Pancreas (tissue), 10 donors: ENCODE measurements at regions not wholly inside any gene's neighbourhood (a gene's known extent, or its start where the extent isn't known, plus 50 kb on each side); places are given as distances from the start of the nearest gene placed in this dataset.

Source experiments
- ATAC-seq, 4 donors: fragments of 200-7000 bp; cut with Tn5 transposase; one replicate each; pipeline versions ENCODE4 v1.8.0 to v1.9.1; 2020; ENCODE audit warnings: mild to moderate bottlenecking in 4 of 4, moderate library complexity in 4 of 4
- DNase-seq, 6 donors: peaks; one replicate each; pipeline ENCODE4 v3.0.0-alpha.2; 2020
- FAIRE-seq: peaks from 2 replicates; lab custom pipeline; 2012; peaks lifted over from hg19 to GRCh38; lab: Jason Lieb, UNC
- H3K27ac ChIP-seq, 4 donors: fragments of 200-600 bp; sonication (generic); 1 replicate in 3 of 4; 2 replicates in 1 of 4; pipeline versions ENCODE4 v1.5.0 to v1.8.0; 2020
- H3K27me3 ChIP-seq, 4 donors: fragments of 200-600 bp; one replicate each; pipeline ENCODE4 v1.8.0; 2021
- H3K36me3 ChIP-seq, 3 donors: fragments of 200-600 bp; sonication (generic) in 1 of 3; one replicate each; pipeline versions ENCODE4 v1.5.0 to v1.8.0; 2020 to 2021
- H3K4me1 ChIP-seq, 3 donors: fragments of 200-600 bp; one replicate each; pipeline ENCODE4 v1.8.0; 2021
- H3K4me3 ChIP-seq, 4 donors: fragments of 200-600 bp; sonication (generic) in 2 of 4; one replicate each; pipeline versions ENCODE4 v1.5.0 to v1.8.0; 2020 to 2021
- H3K9me3 ChIP-seq, 4 donors: fragments of 200-600 bp; one replicate each; pipeline ENCODE4 v1.8.0; 2021
- WGBS, 2 donors: extraction: QIAGEN DNeasy Blood & Tissue Kit; methylation state at CpG; one replicate each; pipeline ENCODE4 v1.1.7; 2013; 5-methylcytosine and 5-hydroxymethylcytosine counted together
- intact Hi-C, 3 donors: fragments of 100-400 bp; cut with DNase I; formaldehyde crosslinking; loops; one replicate each; pipeline versions ENCODE4 v1.11.1 to v1.14.2; 2022
- TF ChIP-seq, protein P1 (sequence below), 4 donors: fragments of 200-600 bp; sonication (generic) in 3 of 4; IDR thresholded peaks; one replicate each; pipeline versions ENCODE4 v1.5.0 to v1.8.0; 2021; ENCODE audit warnings: antibody characterized with exemption in 4 of 4
- donor health status: healthy with polysubstance abuse.
- donor health status: DM: no; HTN: no; CAD: no; lungs with moderate emphysema.
- donor health status: DM: no; HTN: no; CAD: no.
- donor health status: control.
- donor health status: control.
- donor health status: Bipolar disorder and iron deficiency.
- donor health status: DM: yes; HTN: yes; CAD: no.
- donor health status: DM: no; HTN: no; CAD: no.
- donor health status: DM: no; HTN: no; CAD: no.
- donor health status: DM: yes; HTN: yes; CAD: no.

DNA sequence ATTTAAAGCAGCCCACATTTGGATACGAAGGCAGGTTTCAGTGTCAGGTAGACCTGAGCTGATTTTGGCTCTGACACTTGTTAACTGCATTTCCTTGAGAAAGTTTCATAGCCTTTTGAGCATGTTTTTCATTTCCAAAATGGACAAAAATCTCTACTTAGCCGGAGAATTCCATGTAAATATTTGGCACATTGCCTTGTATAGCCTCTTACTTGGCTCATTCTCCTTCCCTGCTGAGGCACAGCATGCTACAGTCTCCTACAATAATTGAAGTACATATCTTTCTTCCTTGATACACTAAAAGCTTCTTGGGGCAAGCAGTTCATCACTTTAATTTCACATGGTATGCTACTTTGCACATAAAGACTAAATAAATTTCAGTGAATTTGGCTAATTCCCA lies 772.2 kb upstream of the CHAC2 start:
- Histone ChIP-seq H3K4me3 (no peak overlapping the region), H3K27ac (no peak overlapping the region), H3K27me3 (no peaks in the 10 kb centered on the region), H3K36me3 (no peaks in the 10 kb centered on the region), H3K4me1 (no peaks in the 10 kb centered on the region), H3K9me3 (no peaks in the 10 kb centered on the region)
- DNase-seq (no peak), ATAC-seq (no peak), FAIRE-seq (no peak)
- WGBS, 2 donors = 81 to 86% methylated on average over 2 of the region's 2 CpGs
- intact Hi-C loops = no loop called here
- TF ChIP-seq, protein P1, sequence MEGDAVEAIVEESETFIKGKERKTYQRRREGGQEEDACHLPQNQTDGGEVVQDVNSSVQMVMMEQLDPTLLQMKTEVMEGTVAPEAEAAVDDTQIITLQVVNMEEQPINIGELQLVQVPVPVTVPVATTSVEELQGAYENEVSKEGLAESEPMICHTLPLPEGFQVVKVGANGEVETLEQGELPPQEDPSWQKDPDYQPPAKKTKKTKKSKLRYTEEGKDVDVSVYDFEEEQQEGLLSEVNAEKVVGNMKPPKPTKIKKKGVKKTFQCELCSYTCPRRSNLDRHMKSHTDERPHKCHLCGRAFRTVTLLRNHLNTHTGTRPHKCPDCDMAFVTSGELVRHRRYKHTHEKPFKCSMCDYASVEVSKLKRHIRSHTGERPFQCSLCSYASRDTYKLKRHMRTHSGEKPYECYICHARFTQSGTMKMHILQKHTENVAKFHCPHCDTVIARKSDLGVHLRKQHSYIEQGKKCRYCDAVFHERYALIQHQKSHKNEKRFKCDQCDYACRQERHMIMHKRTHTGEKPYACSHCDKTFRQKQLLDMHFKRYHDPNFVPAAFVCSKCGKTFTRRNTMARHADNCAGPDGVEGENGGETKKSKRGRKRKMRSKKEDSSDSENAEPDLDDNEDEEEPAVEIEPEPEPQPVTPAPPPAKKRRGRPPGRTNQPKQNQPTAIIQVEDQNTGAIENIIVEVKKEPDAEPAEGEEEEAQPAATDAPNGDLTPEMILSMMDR (IDR thresholded peaks at IDR 0.05) = no peak

DNA sequence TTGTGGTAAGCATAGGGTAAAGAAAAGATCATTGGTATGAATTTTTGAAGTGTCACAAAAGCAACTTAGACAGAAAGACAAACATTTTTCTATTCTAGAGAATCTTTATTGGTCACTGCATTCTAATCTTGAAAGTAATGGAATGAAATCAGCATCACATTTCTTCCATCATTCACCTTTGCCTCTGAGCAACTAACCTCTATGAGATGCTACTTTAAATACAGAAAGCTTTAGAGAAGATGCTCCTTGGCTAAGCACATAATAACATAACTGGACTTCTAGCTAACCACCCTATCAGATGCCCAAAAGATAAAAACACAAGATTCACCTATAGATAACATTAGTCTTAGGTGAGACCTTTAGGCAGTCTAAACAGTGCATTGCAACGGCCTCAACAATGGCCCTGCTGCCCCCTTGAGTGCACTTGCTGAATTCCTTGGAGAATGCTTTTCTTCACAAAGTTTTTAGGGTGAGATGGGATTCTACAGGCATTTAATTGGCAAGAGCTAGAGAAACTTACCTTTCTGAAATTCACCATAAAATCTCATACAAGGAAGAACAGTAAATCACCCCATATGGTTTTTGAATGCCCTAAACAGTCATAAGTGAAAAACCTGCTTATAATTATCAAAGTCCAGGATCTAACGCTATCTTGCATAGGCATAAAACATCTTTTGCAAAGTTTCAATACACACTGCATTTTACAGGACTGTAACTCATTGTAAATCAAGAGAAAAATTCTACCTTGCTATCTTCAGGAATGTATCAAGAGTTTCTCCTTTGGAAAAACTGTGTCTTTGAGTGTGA lies 791.3 kb upstream of the CHAC2 start:
- 63 to 72% methylated on average over 2 of the region's 2 CpGs for WGBS, 2 donors
- H3K4me3 ChIP-seq = no peak overlapping the region
- intact Hi-C loops = no loop called here
- H3K36me3 ChIP-seq = no peaks in the 10 kb centered on the region
- ATAC-seq (peak in 2 of 4 donors; percentile 66 to 68), FAIRE-seq (no peak), DNase-seq (peak in 1 of 6 donors; percentile 16)
- H3K4me1 ChIP-seq = no peaks in the 10 kb centered on the region
- no peak overlapping the region for H3K27ac ChIP-seq
- TF ChIP-seq, protein P1 (IDR thresholded peaks at IDR 0.05) = peak in 1 of 4 donors; percentile 32
- H3K9me3 ChIP-seq = no peaks in the 10 kb centered on the region
- H3K27me3 ChIP-seq = no peaks in the 10 kb centered on the region

DNA sequence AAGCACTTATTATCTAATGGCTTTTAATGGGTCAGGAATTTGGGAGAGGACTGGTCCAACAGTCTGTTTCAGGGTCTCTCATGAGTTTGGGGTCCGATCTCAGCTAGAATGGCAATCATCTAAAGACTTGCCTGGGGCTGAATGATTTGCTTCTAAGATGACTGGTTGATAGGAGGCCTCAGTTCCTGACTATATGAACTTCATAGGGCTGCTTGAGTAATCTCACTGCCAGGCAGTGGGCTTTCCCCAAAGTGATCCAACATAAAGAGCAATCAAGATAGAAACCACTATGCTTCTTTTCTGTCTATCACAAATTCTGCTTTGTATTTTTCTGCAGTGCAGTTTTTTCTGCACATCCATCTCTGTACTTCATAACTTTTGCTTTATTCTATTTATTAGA lies 793.5 kb upstream of the CHAC2 start:
- no peak overlapping the region for H3K4me3 ChIP-seq
- no peaks in the 10 kb centered on the region for H3K36me3 ChIP-seq
- intact Hi-C loops = no loop called here
- no peak overlapping the region for H3K27ac ChIP-seq
- DNase-seq (no peak), ATAC-seq (no peak), FAIRE-seq (no peak)
- WGBS, 2 donors = 93 to 97% methylated on average over 1 of the region's 1 CpG
- TF ChIP-seq, protein P1 (IDR thresholded peaks at IDR 0.05) = no peak
- no peaks in the 10 kb centered on the region for H3K27me3 ChIP-seq
- H3K9me3 ChIP-seq = no peaks in the 10 kb centered on the region
- H3K4me1 ChIP-seq = no peaks in the 10 kb centered on the region

DNA sequence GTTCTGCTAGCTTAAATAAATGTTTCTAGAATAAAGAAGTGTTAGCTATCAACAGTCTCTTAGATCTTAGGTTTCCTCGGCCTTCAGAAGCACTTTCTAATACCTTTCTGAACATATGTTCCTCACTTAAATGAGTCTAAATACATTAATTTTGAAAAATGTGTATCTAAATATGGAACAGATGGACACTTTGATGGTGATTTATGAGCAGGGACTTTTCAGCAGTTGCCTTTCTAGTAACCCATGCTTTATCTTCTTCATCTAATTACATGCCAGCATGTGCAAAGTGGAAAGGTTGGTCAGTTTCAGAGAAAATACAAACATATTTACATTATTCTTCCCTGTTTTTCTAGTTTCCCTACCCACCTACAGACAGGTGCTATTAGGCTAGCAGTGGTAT lies 797.0 kb upstream of the CHAC2 start:
- H3K4me1 ChIP-seq = peaks cover 0 to 5% (median 0%) of the 10 kb centered on the region in 3 donors
- DNase-seq (no peak), ATAC-seq (peak in 1 of 4 donors; percentile 32), FAIRE-seq (no peak)
- no peak overlapping the region for H3K27ac ChIP-seq
- TF ChIP-seq, protein P1 (IDR thresholded peaks at IDR 0.05) = no peak
- H3K9me3 ChIP-seq = no peaks in the 10 kb centered on the region
- H3K4me3 ChIP-seq = no peak overlapping the region
- 59 to 70% methylated on average over 1 of the region's 1 CpG for WGBS, 2 donors
- no peaks in the 10 kb centered on the region for H3K36me3 ChIP-seq
- no peaks in the 10 kb centered on the region for H3K27me3 ChIP-seq
- intact Hi-C loops = no loop called here

DNA sequence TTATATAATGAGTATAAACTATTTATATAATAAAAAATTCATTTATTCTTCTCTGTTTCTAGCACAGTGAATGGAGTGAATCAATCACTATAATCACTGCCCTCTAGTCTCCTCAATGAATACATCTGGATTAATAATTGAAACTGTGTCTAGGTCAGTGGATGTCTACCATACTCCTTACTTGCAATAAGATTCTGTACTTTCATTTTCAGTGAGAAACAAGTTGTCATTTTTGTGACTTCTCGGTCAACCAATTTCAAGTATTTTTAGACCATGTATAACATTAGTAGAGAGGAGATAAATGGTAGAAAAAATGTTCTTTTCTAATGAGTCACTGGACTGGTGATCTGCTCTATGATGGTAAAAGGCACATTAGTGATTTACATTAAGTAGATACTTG lies 799.6 kb upstream of the CHAC2 start:
- H3K4me3 ChIP-seq = no peak overlapping the region
- no peak overlapping the region for H3K27ac ChIP-seq
- ATAC-seq = no peak
- H3K9me3 ChIP-seq = no peaks in the 10 kb centered on the region
- TF ChIP-seq, protein P1 (IDR thresholded peaks at IDR 0.05) = no peak
- no peaks in the 10 kb centered on the region for H3K27me3 ChIP-seq
- WGBS, 2 donors = 89 to 96% methylated on average over 1 of the region's 1 CpG
- H3K4me1 ChIP-seq = peaks cover 0 to 5% (median 0%) of the 10 kb centered on the region in 3 donors
- DNase-seq = no peak
- no peaks in the 10 kb centered on the region for H3K36me3 ChIP-seq
- FAIRE-seq = no peak
- intact Hi-C loops = no loop called here
